HG03378 (cell line): ENCODE measurements at regions not wholly inside any gene's neighbourhood (a gene's known extent, or its start where the extent isn't known, plus 50 kb on each side); places are given as distances from the start of the nearest gene placed in this dataset.
"Not testable (repeated sequence)": the region's sequence is repeated elsewhere in the genome, so short reads cannot be mapped to it uniquely, and the experiment has no call there.

Source experiments
- ATAC-seq: cut with Tn5 transposase; IDR thresholded peaks from one replicate; pipeline ENCODE4 v1.9.1; 2021; ENCODE audit warnings: mild to moderate bottlenecking, moderate library complexity; ENCODE audit not compliant: unreplicated experiment

- ATAC-seq = no peak
These were observed 201.6 kb upstream of the PTBP2 start for GRCh38 chr1:96519851-96520578.

GRCh38 chr1:96520579-96520947, 201.0 kb upstream of the PTBP2 start:
- no peak for ATAC-seq

- ATAC-seq = no peak
These were observed 200.6 kb upstream of the PTBP2 start for GRCh38 chr1:96521010-96521409.

- ATAC-seq = no peak
These were observed 199.4 kb upstream of the PTBP2 start for GRCh38 chr1:96521994-96522760.

- ATAC-seq = no peak
These were observed 198.7 kb upstream of the PTBP2 start for GRCh38 chr1:96522927-96523326.

- ATAC-seq = no peak
These were observed 197.5 kb upstream of the PTBP2 start for GRCh38 chr1:96524100-96524499.

GRCh38 chr1:96525657-96526557, 195.7 kb upstream of the PTBP2 start:
- ATAC-seq = no peak

GRCh38 chr1:96528672-96529071, 192.9 kb upstream of the PTBP2 start:
- ATAC-seq = not testable (repeated sequence)

GRCh38 chr1:96533820-96534219, 187.8 kb upstream of the PTBP2 start:
- ATAC-seq = no peak

GRCh38 chr1:96536581-96536980, 185.0 kb upstream of the PTBP2 start:
- ATAC-seq = no peak

- ATAC-seq = no peak
These were observed 183.4 kb upstream of the PTBP2 start for GRCh38 chr1:96538111-96538641.

GRCh38 chr1:96538883-96539282, 182.7 kb upstream of the PTBP2 start:
- ATAC-seq = no peak

GRCh38 chr1:96541491-96541890, 180.1 kb upstream of the PTBP2 start:
- ATAC-seq = no peak

- no peak for ATAC-seq
These were observed 177.3 kb upstream of the PTBP2 start for GRCh38 chr1:96544051-96544830.

GRCh38 chr1:96544831-96545221, 176.8 kb upstream of the PTBP2 start:
- no peak for ATAC-seq

- ATAC-seq = no peak
These were observed 175.5 kb upstream of the PTBP2 start for GRCh38 chr1:96545935-96546656.

GRCh38 chr1:96550061-96550460, 171.5 kb upstream of the PTBP2 start:
- ATAC-seq = no peak

- no peak for ATAC-seq
These were observed 169.1 kb upstream of the PTBP2 start for GRCh38 chr1:96552451-96552850.

- no peak for ATAC-seq
These were observed 167.8 kb upstream of the PTBP2 start for GRCh38 chr1:96553811-96554210.

- ATAC-seq = no peak
These were observed 167.2 kb upstream of the PTBP2 start for GRCh38 chr1:96554364-96554763.
